Dedifferentiated amniotic fluid mesenchymal stem cell (primary cell): ENCODE measurements at regions not wholly inside any gene's neighbourhood (a gene's known extent, or its start where the extent isn't known, plus 50 kb on each side); places are given as distances from the start of the nearest gene placed in this dataset.
A peak's percentile ranks its signal among the peaks of the same experiment; 100 is the strongest.
"Not testable (repeated sequence)": the region's sequence is repeated elsewhere in the genome, so short reads cannot be mapped to it uniquely, and the experiment has no call there.

ENCODE experiments used
- DNase-seq: peaks from one replicate; pipeline ENCODE4 v3.0.0-alpha.2; 2016; ENCODE audit errors: extremely low spot score

GRCh38 chr10:63675171-63675570 lies 154.0 kb downstream of the REEP3 start:
- DNase-seq: peak; percentile 46

DNA sequence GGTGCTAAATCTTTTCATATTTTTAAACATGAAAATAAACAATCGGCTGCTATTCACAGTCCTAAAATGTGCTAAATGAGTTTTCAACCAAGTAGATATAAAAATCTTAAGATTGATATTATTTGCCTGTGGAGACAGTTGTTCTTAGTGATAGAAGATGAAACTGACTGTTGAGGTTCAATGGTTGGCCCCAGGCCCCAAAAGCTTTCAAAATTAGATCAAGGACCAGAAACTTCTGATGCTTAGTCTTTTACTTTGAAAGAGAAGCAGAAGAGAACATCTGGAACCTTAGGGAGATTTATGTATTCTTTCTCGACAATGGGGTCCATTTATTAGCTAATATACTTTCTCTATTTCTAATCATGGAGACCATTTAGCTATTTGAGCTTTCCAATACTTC lies 155.8 kb downstream of the REEP3 start:
- no peak for DNase-seq

DNA sequence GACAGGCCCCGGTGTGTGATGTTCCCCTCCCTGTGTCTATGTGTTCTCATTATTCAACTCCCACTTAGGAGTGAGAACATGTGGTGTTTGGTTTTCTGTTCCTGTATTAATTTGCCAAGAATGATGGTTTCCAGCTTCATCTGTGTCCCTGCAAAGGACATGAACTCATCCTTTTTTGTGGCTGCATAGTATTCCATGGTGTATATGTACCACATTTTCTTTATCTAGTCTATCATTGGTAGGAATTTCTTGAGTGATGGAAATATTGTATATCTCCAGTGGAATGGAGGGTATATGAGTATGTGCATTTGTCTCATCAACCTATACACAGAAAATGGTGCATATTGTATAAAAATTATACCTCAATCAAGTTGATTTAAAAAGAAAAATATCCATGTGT lies 159.3 kb downstream of the REEP3 start:
- not testable (repeated sequence) for DNase-seq

DNA sequence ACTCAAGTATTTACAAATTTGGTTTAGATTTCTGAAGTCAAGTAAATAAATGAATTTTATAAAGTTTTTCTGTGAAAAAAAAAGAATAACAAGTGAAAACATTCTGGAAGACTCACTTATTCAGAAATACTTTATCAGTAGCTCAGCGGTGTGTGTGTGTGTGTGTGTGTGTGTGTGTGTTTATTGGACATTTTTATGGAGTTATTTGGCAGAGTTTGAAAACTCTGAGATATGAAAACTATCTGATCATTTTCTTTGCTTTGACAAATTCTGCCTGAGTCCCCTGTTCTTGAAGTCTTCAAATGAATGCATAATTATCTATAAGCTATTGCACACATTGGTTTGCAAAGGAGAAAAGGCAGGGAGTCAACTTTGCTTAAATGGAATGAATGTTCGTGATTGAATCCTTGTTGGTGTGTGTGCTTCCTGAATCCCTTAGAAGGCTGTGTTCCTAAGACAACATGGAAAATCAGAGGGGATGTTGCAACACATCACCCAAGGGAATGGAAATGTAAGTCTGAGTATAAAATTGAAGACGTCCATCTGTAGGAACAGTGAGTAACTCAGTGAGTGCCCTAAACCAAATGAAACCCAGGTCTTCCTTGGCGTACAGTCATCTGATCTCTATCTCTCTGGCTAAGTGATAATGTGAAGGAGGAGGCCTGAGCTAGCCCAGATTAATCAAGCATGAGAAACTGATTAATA lies 160.9 kb downstream of the REEP3 start:
- peak; percentile 92 for DNase-seq

DNA sequence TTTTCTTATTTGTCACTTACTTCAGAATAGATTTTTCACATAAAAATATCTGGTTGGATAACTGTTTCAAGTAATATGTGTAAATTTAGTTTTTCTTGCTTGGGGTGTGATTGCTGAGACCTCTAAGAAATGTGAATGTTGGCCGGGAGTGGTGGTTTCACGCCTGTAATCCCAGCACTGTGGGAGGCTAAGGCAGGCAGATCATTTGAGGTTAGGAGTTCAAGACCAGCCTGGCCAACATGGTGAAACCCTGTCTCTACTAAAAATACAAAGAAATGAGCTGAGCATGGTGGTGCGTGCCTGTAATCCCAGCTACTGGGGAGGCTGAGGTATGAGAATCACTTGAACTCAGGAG lies 161.5 kb downstream of the REEP3 start:
- not testable (repeated sequence) for DNase-seq

DNA sequence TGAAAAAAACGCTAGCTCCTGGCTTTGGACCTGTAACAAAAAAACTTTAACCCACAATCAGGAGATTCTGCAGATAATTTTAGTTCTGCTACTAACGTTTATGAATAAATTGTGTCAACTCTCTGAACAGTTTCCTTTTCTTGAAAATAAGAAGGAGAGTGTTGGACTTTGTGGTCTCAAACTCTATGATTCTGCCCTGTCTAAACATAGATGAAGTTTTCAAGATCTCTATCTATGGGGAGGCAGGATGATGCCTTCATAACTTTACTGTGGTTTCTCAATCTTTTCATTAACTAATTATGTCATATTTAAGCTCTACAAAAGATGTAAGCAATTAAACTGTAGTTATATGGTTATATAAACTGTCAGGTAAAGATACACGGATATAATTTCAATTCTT lies 162.0 kb downstream of the REEP3 start:
- DNase-seq: no peak

DNA sequence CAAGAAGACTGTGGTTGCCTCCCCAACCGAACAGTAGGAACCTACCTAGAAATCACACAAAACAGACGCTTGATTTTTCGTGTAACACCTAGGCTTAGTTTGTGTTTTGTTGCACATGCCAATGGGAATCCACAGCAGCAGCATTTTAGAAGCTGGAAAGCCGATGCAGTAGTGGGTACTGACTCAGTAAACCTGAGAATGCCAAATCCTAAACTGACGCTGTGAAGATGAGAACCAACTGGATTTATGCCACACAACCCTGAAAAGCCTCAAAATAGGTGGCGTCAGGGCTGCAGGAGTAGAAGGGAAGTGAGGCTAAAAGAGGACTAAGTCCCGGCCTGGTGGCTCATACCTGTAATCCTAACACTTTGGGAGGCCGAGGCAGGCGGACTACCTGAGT lies 162.5 kb downstream of the REEP3 start:
- DNase-seq: no peak

- DNase-seq: no peak
These were observed 163.2 kb downstream of the REEP3 start for GRCh38 chr10:63684257-63684936.

GRCh38 chr10:63689768-63690167 lies 168.6 kb downstream of the REEP3 start:
- DNase-seq: no peak

DNA sequence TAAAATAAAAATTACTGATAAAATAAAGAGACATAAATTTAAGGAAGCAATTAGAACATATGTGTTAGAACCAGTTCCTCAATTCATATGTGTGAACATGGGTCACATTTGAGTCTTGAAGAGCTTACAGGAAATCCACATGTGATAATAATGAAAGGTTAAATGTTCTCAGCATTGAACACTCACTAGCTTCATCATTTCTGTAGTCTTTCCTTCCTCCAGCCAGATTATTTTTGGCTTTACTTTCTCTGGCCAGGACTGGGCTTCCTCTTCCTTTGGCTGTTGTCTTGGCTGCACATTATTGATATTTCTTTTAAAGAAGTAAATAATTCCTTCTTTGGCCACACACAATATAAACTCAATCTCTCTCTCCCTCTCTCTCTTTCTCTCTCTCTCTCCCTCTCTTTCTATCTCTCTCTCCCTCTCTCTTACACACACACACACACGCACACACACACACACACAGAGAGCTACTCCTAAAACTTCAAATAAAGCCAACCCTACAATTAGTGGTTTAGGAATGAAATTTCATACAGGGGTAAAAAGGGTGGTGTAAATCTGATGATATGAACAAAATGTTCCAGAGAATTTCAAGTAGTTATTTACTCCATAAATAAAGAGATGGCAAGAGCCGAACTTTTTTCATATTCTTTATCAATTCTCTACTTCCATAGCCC lies 171.2 kb downstream of the REEP3 start:
- DNase-seq: no peak

- DNase-seq: not testable (repeated sequence)
These were observed 171.8 kb downstream of the REEP3 start for GRCh38 chr10:63693021-63693420.

DNA sequence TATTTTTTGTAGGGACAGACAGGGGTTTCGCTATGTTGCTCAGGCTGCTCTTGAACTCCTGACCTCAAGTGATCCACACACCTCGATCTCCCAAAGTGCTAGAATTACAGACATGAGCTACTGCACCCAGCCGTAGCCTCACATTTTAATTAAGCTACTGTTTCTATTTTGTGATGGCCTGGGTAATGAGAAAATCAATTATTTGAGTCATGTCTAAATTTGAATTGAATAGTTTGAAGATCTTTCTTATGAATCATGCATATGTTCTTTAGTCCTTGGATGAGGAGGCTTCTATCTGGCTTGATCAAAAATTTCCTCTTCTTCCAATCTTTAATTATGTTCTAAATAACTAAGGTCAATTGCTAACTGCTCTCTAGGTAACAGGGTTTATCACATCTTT lies 175.0 kb downstream of the REEP3 start:
- DNase-seq: no peak

DNA sequence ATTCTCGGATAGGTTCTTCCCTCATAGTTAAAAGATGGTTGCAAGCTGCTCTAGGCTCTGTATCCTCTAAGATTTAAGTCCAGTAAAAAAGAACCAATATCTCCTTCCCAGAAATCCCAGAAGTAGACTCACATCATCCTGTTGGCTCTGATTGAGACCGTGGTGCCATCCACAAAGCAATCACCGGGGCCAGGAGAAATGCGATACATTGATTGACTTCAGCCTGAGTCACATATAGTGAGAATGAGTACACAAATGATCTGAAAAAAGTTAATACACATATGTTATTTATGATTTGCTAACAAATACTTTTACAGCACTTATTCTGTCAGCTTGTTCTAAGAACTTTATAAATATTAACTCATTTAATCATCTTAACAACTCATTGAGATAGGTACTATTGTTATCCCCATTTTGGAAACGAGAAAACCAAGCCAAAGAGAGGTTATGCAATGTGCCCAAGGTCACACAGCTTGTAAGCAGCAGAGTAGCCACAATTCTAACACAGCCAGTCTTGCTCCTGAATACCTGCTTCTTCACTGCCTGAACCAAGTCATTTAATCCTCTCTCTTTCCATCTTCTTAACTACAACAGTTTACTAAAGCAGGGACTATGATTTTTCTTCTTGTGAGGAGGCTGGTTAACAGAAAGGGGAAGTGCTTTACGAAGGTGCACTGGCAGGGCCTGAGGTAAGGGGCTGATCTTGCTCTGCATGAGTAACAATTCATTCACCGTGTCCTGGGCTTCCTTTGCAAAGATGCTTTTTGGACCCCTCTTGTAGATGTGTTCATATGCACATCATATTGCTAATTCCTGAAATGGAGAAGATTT lies 177.0 kb downstream of the REEP3 start:
- no peak for DNase-seq

DNA sequence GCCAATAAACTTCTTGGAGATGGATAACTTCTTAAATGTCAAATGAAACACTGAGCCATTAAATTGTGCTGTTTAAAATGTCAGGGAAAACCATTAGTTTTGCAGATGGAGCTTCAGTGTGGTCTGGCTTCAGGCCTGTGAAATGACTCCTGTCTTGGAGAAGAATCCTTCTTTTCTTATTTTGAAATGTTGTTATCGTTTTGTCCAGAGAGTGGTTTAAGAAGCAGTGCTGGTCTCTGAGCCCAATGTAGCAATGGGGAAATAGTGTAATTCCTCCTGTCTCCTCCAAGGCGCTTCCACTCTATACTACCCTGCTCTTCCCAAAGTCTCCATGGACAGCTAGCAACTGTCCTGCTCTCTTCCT lies 177.6 kb downstream of the REEP3 start:
- DNase-seq: no peak

DNA sequence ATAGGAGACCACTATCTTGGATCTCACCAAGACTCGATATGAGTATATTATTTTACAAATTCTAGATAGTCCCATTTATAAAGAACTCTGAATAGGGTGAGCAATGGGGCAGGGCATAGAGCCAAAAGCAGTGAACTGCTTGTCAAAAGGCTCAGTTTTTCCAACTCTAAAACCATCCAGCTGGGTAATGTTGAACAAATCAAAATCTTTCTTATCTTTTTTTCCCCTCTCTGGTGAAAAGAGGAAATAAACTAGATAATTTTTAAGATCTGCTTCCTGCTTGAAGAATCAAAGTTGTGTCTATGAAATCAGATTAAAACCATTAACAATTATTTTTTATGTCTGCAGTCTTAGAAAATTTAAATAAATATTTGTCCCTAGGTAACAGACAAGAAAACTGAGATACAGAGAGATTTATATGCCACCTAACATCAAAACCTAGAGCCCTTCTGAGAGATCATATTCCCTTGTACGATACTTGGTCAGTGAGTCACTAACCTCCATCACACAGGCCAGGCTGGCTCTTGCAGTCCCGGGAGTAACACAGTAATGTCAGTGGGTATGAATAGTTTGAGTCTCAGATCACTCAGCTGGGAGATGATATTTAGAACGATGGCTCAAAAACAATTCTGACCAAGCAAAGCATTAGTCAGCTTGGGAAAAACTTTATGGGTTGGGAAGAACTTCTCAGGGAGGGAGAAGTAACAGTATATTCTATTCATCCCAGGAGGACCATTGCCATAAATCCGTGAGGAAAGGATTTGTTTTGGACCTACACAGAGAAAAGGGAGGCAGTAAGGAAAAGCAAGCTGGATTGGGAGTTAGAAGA lies 178.8 kb downstream of the REEP3 start:
- DNase-seq: peak; percentile 97

DNA sequence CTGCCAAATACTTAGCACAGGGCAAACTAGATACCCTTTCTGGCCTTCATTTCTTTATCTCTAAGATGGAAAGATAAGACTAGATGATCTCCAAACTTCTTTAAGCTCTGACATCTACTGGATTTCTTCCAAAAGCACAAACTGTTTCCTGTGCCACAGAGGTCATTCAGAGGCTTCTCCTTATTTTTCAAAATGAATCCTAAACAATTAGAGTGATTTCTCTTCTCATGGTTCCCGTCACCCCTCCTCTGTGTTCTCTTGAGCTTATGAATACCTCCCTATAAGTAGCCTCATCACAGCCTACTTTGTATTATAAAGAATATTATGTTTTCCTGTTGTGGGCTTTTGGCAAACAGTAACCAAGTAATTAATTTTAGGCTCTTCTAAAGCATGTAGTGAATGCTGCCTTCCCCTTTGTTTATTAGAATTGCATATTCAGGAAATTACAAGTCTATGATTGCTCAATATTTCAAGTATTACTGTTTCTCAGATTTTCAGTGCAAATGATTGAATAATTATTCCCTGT lies 179.5 kb downstream of the REEP3 start:
- no peak for DNase-seq

- DNase-seq: no peak
These were observed 180.9 kb downstream of the REEP3 start for GRCh38 chr10:63702092-63702491.

DNA sequence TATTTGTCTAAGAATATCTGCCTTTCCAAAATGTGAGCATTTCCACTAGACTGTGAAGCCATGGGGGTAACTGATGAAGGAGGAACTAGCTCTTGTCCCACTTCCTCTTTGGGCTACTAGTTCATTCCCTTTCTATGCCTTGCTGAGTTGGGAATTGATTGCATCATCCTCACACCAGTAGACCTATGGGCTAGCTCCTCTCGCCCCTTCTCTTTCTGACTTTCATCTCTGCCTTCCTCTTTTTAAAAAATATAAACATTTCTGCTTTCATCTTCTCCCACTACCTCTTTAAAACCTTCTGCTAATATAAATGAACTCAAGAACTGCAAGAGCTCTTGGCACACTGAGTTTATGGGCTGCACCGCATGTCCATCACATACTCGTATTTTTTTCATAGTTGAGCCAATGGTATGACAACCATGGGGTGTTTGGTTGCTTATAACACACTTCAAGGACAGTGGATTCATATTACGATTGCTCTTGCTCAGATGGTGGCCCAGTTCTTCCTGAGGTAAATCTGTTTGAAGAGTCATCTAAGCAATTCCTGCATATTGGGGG lies 182.0 kb downstream of the REEP3 start:
- DNase-seq: no peak

DNA sequence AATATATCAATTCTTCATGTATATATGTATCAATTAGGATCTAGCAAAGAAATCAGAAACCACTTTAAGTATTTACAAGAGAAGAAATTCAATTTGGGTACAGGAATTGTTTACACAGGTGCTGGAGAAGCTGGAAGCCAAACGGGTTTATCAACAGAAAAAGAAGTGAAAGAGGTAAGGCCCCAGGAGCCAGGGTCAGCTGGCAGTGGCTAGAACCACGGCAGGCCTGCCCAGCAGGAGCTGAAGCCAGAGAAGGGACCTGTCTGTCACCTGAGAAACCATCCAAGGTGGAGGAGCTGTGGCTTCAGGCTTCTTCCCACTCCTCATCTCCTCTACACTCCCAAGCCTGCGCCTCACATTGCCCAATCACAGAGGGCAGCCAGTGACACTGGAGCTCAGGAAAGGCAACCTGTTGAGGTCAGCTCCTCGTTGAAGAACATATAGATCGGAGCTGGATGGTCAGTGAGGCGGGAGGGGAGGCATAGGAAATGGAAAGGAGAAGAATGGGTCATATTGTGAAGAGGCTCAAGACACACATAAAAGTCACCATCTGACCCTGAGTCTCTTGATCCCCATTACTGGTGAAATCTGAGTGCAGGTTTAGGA lies 182.6 kb downstream of the REEP3 start:
- DNase-seq: no peak

DNA sequence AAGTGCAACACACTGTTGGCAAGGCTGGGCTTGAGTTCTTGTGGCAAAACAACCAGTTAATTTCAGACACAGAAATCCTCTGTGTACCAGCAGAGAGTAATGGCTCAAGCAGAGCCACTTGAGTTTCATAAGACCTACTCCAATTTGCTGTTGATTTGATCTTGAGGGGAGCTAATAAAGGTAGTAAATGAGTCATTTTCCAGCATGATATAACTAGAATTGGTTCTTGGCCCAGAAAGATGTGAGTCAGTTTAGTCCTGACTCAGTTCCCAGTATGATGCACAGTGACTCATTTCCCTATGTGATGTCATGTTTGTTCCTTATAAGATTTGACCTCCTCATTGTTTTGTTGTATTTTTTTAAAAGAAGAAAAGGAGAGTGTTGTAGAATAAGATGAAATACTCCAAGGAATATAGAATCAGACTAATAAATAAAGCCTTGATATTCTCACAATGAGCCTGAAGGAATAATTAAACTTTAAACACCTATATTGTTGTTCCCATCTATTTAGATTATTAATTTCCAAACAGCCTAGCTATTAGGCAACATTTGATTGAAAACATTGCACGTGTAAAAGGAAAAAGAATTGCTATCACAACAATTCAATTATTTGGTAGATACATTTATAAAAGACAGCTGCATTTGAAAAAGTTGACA lies 186.2 kb downstream of the REEP3 start:
- peak; percentile 95 for DNase-seq
